NCI-H82 treated with DMSO at 0.1 percent for 48 hours (cell line): ENCODE measurements at regions not wholly inside any gene's neighbourhood (a gene's known extent, or its start where the extent isn't known, plus 50 kb on each side); places are given as distances from the start of the nearest gene placed in this dataset.

ENCODE experiments used
- DNase-seq: peaks from one replicate; lab custom pipeline; 2025; ENCODE audit not compliant: unreplicated experiment; lab: John Stamatoyannopoulos, UW

DNA sequence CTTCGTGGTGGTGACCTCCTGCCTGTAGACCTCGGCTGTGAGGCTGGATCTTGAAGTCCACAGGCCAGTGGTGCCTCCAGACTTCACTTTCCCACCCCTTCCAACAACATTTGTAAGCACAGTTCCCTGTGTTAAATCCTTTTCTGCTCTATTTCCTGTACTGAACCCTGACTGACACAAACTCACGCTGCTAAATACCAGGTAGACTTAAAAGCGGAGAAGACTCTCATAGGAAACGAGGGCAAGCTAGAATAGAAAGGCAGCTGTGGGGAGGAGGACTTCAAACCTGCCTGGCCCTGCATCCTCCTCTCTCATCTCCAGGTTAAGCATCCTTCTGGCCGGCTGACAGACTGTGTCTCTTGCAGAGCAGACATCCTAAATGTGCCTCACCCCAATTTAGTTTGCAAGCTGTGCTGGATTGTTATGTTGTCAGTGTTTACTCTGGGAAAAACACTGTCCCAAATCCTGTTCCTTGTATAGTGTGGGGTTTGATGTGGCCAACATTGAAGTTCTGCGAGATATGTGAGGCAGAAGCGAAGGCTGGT, 58.5 kb upstream of the LARS2 start:
- DNase-seq, result no peak

DNA sequence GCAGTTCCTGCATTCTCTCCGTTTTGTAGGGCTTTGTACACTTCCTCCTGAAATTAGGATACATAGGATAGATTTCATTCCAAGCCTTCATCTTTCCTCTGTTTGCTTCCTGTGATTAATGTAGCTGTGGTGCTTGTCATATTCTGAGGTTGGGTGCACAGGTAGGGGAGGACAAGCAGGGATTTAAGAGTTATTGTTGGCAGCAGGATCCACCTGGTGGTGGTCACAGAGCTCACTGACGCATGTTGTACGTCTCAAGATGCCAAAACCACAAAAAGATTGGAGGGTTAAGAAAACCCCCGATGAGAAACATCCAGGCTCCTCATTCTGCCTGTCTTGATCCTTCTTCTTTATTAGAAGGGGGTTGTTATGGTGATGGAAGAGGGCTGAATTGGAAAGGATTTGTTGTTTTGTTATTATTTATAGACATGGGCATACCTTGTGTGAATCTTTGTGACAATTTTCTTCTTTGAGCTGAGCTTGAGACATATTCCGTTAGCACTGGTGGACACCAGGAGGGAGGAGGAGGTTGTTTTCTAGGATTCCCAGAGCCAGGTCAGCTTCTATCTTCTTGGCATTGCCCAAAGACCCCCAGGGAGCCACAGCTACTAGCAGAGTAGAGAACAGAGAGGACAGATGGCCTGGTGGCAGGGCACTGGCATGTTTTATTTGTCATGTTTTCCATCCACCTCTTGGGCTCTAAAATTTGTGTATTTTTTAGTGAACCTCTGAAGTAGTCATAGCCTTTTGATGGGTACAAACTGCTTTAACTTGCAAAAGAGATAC, 57.7 kb upstream of the LARS2 start:
- no peak for DNase-seq

DNA sequence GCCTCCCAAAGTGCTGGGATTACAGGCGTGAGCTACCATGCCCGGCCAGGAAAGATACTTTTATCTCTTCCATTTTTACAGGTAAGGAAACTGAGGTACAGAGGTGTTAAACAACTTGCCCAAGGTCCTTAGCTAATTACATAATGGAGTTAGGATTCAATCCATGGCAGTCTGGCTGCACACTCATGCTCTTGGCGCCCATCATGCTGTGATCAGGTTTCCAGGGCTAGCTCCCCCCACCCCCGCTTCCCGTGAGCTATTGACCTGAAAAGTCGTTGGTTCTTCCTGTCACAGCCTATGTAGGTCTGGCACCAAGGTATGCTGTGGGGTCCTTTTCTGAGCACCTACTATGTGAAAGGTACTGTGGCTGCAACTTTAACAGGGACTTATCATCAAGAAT, 55.9 kb upstream of the LARS2 start:
- no peak for DNase-seq

DNA sequence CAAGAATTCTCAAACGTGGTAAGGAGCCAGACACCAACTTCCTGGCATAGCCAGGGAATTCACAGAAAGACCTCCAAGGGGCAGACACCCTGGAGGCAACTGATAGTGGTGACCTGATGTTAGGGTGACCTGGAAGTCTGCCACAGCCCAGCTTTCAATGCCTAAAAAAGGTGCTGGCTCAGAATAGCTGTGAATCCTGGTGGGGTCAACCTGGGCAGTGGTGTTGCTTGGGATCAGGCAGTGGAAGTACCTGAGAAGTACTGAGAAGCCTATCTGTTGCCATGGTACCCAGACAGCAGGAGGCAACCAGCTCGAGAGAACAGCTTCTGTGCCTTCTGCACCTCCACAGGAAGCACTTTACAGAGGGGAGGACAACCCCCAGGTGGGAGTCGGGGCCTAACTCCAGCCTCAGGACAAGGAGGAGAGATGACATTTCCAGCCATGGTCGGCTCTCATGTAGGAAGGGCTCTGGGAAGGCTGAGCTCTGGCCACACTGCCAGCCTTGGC, 55.4 kb upstream of the LARS2 start:
- DNase-seq, result no peak

DNA sequence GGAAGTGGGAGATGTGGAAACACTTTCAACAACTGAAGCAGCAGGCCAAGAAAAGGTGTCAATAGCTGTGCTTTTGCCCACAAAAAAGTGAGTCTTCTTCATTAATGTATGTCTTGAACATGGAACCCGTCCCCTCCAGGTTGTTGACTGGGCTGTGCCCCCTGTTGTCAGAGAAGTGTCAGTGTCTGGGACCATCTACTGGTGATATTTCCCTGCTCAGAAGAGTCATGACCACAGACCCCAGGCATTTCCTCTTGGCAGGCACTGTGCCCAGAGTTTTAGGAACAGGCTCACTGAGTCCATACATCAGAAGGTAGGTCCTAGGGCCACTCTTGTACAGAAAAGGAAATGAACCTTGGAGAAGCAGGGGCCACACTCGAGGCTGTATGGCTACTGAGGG, 54.8 kb upstream of the LARS2 start:
- DNase-seq, result no peak

DNA sequence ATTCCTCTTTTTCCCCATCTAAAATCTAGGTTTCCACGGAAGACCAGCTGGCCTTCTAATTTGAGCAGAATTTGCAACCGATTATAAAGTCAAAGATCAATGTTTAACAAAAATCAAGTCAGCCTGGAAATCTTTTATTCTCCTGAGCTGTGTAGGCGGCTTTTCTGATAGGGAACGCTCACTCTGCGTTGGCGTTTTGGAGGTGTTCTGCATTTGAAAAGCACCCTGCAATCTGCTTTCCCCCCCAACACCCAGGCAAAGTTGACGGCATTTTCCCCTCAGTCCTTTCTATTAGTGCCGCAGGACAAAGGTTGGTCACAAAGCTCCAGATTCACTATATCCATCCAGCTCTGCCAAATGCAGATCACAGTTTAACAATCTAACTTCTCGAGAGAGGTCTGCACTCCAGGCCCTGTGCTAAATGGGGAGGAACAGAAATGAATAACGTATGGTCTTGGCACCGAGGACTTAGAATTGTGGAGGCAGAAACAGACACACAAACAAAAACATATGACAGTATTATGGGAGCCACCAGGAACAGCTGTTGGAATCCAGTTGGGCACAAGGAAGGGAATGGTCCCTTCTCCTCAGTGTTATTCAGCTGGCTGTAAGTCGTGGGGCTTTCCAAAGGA, 50.4 kb upstream of the LARS2 start:
- no peak for DNase-seq
